ENCODE measurements at regions not wholly inside any gene's neighbourhood (a gene's known extent, or its start where the extent isn't known, plus 50 kb on each side); places are given as distances from the start of the nearest gene placed in this dataset.

GRCh38 chr11:134883484-134883883 lies 471.4 kb upstream of the B3GAT1 start:
- TF ChIP-seq CTCF (IDR thresholded peaks at IDR 0.05; ENCODE audit: control extremely low read depth in 1 of 3, insufficient read depth in 1 of 3, low read depth in 1 of 3, low read length in 3 of 3) (no peak), POLR2A (IDR thresholded peaks at IDR 0.05; ENCODE audit: control extremely low read depth in 1 of 2, low read depth in 2 of 2, low read length in 2 of 2) (no peak), POLR2AphosphoS5 (IDR thresholded peaks at IDR 0.05; ENCODE audit: low read depth, low read length) (no peak), CREB1 (IDR thresholded peaks at IDR 0.05) (no peak), SAP30 (IDR thresholded peaks at IDR 0.05; ENCODE audit: insufficient read depth, insufficient replicate concordance, low read length) (no peak), RFX5 (IDR thresholded peaks at IDR 0.05; ENCODE audit: borderline replicate concordance, low read depth, low read length) (no peak), TBP (IDR thresholded peaks at IDR 0.05; ENCODE audit: low read depth, low read length) (no peak), EP300 (IDR thresholded peaks at IDR 0.05; ENCODE audit: borderline replicate concordance in 1 of 2, low read depth in 2 of 2, low read length in 2 of 2) (no peak), RAD21 (IDR thresholded peaks at IDR 0.05 in 1 of 2, conservative IDR thresholded peaks at IDR 0.05 in 1 of 2; ENCODE audit: low read depth in 2 of 2, low read length in 2 of 2) (no peak)
- TF ChIP-seq, protein P1, sequence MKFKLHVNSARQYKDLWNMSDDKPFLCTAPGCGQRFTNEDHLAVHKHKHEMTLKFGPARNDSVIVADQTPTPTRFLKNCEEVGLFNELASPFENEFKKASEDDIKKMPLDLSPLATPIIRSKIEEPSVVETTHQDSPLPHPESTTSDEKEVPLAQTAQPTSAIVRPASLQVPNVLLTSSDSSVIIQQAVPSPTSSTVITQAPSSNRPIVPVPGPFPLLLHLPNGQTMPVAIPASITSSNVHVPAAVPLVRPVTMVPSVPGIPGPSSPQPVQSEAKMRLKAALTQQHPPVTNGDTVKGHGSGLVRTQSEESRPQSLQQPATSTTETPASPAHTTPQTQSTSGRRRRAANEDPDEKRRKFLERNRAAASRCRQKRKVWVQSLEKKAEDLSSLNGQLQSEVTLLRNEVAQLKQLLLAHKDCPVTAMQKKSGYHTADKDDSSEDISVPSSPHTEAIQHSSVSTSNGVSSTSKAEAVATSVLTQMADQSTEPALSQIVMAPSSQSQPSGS (IDR thresholded peaks at IDR 0.05; ENCODE audit: low read length): no peak
